ENCODE measurements at regions not wholly inside any gene's neighbourhood (a gene's known extent, or its start where the extent isn't known, plus 50 kb on each side); places are given as distances from the start of the nearest gene placed in this dataset.

DNA sequence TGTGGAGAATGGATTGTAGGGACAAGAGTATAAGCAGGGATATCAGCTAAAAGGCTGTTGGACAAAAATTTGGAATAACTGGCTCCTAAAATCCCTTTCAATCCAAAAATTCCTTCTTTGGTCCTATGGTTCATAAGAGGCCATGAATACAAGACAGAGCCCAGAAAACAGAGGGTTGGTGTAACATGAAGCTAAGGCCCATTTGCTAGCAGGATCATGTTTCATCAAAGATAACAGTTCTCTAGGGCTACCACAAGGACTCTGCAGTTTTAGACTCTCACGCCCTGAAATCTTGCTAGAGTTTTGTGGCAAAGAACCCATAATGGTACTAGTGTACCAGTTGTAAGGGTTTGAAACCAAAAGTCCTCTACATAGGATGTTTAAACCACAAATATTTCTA is 327.8 kb upstream of the TBX18 start:
- H3K4me3 Mint-ChIP-seq (ENCODE audit: unreplicated experiment), result no peak overlapping the region
- Histone ChIP-seq H3K9me3 (ENCODE audit: insufficient read depth, low read depth, low read length) (no peaks in the 10 kb centered on the region), H4K20me1 (ENCODE audit: insufficient read depth, low read length) (no peaks in the 10 kb centered on the region), H2AFZ (ENCODE audit: low read depth, low read length) (no peak overlapping the region), H3K36me3 (ENCODE audit: insufficient read depth, low read length) (no peaks in the 10 kb centered on the region), H3K27me3 (ENCODE audit: insufficient read depth, low read length) (no peaks in the 10 kb centered on the region), H3K4me1 (ENCODE audit: insufficient read depth, low read length) (no peaks in the 10 kb centered on the region), H3K79me2 (ENCODE audit: insufficient read depth, low read length) (no peaks in the 10 kb centered on the region), H3K9ac (ENCODE audit: low read length) (no peak overlapping the region), H3K27ac (ENCODE audit: low read depth, low read length) (no peak overlapping the region), H3K4me3 (ENCODE audit: insufficient read depth, low read depth, low read length) (no peak overlapping the region), H3K4me2 (ENCODE audit: low read length) (no peak overlapping the region)
- no peak for DNase-seq (ENCODE audit: low read depth)
- no peak overlapping the region for H3K27ac Mint-ChIP-seq (ENCODE audit: unreplicated experiment)
- TF ChIP-seq, protein P1, sequence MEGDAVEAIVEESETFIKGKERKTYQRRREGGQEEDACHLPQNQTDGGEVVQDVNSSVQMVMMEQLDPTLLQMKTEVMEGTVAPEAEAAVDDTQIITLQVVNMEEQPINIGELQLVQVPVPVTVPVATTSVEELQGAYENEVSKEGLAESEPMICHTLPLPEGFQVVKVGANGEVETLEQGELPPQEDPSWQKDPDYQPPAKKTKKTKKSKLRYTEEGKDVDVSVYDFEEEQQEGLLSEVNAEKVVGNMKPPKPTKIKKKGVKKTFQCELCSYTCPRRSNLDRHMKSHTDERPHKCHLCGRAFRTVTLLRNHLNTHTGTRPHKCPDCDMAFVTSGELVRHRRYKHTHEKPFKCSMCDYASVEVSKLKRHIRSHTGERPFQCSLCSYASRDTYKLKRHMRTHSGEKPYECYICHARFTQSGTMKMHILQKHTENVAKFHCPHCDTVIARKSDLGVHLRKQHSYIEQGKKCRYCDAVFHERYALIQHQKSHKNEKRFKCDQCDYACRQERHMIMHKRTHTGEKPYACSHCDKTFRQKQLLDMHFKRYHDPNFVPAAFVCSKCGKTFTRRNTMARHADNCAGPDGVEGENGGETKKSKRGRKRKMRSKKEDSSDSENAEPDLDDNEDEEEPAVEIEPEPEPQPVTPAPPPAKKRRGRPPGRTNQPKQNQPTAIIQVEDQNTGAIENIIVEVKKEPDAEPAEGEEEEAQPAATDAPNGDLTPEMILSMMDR (IDR thresholded peaks at IDR 0.05; ENCODE audit: insufficient read depth, low read depth, low read length), result no peak
- no peak for TF ChIP-seq EZH2 (IDR thresholded peaks at IDR 0.05; ENCODE audit: insufficient read depth, low read length)
- H3K36me3 Mint-ChIP-seq (ENCODE audit: low read depth, unreplicated experiment), result no peaks in the 10 kb centered on the region
- no peaks in the 10 kb centered on the region for H3K4me1 Mint-ChIP-seq (ENCODE audit: low read depth, unreplicated experiment)
- H3K9me3 Mint-ChIP-seq (ENCODE audit: unreplicated experiment), result no peaks in the 10 kb centered on the region
- peaks cover 1% of the 10 kb centered on the region for H3K27me3 Mint-ChIP-seq (ENCODE audit: low read depth, unreplicated experiment)
- no peak for FAIRE-seq

DNA sequence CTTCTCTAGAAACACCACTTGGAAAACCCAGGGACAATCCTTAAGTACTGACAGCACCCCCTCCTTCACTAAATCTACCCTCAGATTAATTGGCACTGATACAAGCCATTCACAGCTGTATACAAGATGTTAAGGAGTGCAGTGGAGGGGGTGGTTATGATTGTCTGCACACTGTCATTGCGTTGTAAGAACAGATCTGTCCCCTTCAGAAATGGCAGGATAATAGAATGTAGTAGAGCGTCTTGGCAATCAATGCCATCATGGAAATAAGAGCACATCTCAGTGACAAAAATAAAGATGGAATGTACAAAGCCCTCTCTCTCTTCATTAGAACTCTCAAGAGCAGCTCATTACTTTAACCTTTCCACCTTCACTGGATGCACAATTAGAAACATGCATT is 324.9 kb upstream of the TBX18 start:
- FAIRE-seq, result no peak
- Histone ChIP-seq H2AFZ (ENCODE audit: low read depth, low read length) (no peak overlapping the region), H3K36me3 (ENCODE audit: insufficient read depth, low read length) (no peaks in the 10 kb centered on the region), H4K20me1 (ENCODE audit: insufficient read depth, low read length) (no peaks in the 10 kb centered on the region), H3K9ac (ENCODE audit: low read length) (no peak overlapping the region), H3K4me3 (ENCODE audit: insufficient read depth, low read depth, low read length) (no peak overlapping the region), H3K27me3 (ENCODE audit: insufficient read depth, low read length) (no peaks in the 10 kb centered on the region), H3K4me1 (ENCODE audit: insufficient read depth, low read length) (no peaks in the 10 kb centered on the region), H3K9me3 (ENCODE audit: insufficient read depth, low read depth, low read length) (no peaks in the 10 kb centered on the region), H3K27ac (ENCODE audit: low read depth, low read length) (no peak overlapping the region), H3K4me2 (ENCODE audit: low read length) (no peak overlapping the region), H3K79me2 (ENCODE audit: insufficient read depth, low read length) (no peaks in the 10 kb centered on the region)
- Mint-ChIP-seq H3K27ac (ENCODE audit: unreplicated experiment) (no peak overlapping the region), H3K9me3 (ENCODE audit: unreplicated experiment) (no peaks in the 10 kb centered on the region), H3K27me3 (ENCODE audit: low read depth, unreplicated experiment) (peaks cover 1% of the 10 kb centered on the region), H3K4me1 (ENCODE audit: low read depth, unreplicated experiment) (no peaks in the 10 kb centered on the region), H3K36me3 (ENCODE audit: low read depth, unreplicated experiment) (no peaks in the 10 kb centered on the region), H3K4me3 (ENCODE audit: unreplicated experiment) (no peak overlapping the region)
- TF ChIP-seq, protein P1 (IDR thresholded peaks at IDR 0.05; ENCODE audit: insufficient read depth, low read depth, low read length), result no peak
- TF ChIP-seq EZH2 (IDR thresholded peaks at IDR 0.05; ENCODE audit: insufficient read depth, low read length), result no peak
- DNase-seq (ENCODE audit: low read depth), result no peak

DNA sequence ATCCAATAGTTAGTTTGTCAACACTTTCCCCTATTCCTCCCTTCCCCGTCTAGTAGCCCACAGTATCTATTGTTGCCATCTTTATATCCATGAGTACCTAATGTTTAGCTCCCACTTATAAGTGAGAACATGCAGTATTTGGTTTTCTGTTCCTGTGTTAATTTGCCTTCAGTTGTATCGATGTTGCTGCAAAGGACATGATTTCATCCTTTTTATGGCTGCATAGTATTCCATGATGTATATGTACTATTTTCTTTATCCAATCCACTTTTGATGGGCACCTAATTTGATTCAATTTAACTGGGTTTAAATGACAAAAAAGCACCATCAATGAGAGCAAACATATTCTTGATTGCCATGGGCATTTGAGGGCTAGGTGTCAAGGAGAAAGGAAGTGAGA is 321.5 kb upstream of the TBX18 start:
- Histone ChIP-seq H3K36me3 (ENCODE audit: insufficient read depth, low read length) (no peaks in the 10 kb centered on the region), H3K27me3 (ENCODE audit: insufficient read depth, low read length) (no peaks in the 10 kb centered on the region), H3K4me3 (ENCODE audit: insufficient read depth, low read depth, low read length) (no peak overlapping the region), H3K9me3 (ENCODE audit: insufficient read depth, low read depth, low read length) (no peaks in the 10 kb centered on the region), H3K4me2 (ENCODE audit: low read length) (no peak overlapping the region), H3K9ac (ENCODE audit: low read length) (no peak overlapping the region), H3K79me2 (ENCODE audit: insufficient read depth, low read length) (no peaks in the 10 kb centered on the region), H3K4me1 (ENCODE audit: insufficient read depth, low read length) (no peaks in the 10 kb centered on the region), H3K27ac (ENCODE audit: low read depth, low read length) (no peak overlapping the region), H4K20me1 (ENCODE audit: insufficient read depth, low read length) (no peaks in the 10 kb centered on the region), H2AFZ (ENCODE audit: low read depth, low read length) (no peak overlapping the region)
- H3K27ac Mint-ChIP-seq (ENCODE audit: unreplicated experiment), result no peak overlapping the region
- peaks cover 3% of the 10 kb centered on the region for H3K27me3 Mint-ChIP-seq (ENCODE audit: low read depth, unreplicated experiment)
- no peaks in the 10 kb centered on the region for H3K4me1 Mint-ChIP-seq (ENCODE audit: low read depth, unreplicated experiment)
- no peaks in the 10 kb centered on the region for H3K36me3 Mint-ChIP-seq (ENCODE audit: low read depth, unreplicated experiment)
- H3K9me3 Mint-ChIP-seq (ENCODE audit: unreplicated experiment), result no peaks in the 10 kb centered on the region
- H3K4me3 Mint-ChIP-seq (ENCODE audit: unreplicated experiment), result no peak overlapping the region
- no peak for DNase-seq (ENCODE audit: low read depth)
- no peak for FAIRE-seq
- no peak for TF ChIP-seq EZH2 (IDR thresholded peaks at IDR 0.05; ENCODE audit: insufficient read depth, low read length)
- TF ChIP-seq, protein P1 (IDR thresholded peaks at IDR 0.05; ENCODE audit: insufficient read depth, low read depth, low read length), result no peak
